ENCODE measurements at regions not wholly inside any gene's neighbourhood (a gene's known extent, or its start where the extent isn't known, plus 50 kb on each side); places are given as distances from the start of the nearest gene placed in this dataset.

DNA sequence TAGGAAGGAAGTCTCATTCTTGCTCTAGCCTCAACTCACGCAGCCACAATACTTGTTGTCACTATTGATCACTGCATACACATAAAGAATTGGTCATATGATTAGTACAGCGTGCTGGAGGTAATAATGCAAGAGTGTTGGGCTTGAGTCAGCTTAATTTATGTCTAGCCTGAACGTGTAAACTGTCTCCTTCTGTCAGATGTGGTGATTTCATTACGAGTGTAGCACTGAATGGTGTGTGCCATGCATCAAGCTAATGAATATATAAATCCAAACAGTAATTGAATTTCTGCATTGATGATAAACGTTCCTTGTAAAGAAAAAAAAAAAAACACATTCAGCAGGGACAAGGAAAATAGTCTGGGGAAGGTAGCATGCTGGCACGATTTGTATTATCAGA, 396.2 kb upstream of the RAG2 start:
- no peak overlapping the region for H3K27ac ChIP-seq (replicated peaks)
- TF ChIP-seq GABPA (IDR thresholded peaks at IDR 0.05; ENCODE audit: low read depth) (no peak), SPI1 (IDR thresholded peaks at IDR 0.05; ENCODE audit: borderline replicate concordance, low read depth) (no peak), POLR2AphosphoS5 (IDR thresholded peaks at IDR 0.05; ENCODE audit: low read depth) (no peak)
- TF ChIP-seq, protein P1, sequence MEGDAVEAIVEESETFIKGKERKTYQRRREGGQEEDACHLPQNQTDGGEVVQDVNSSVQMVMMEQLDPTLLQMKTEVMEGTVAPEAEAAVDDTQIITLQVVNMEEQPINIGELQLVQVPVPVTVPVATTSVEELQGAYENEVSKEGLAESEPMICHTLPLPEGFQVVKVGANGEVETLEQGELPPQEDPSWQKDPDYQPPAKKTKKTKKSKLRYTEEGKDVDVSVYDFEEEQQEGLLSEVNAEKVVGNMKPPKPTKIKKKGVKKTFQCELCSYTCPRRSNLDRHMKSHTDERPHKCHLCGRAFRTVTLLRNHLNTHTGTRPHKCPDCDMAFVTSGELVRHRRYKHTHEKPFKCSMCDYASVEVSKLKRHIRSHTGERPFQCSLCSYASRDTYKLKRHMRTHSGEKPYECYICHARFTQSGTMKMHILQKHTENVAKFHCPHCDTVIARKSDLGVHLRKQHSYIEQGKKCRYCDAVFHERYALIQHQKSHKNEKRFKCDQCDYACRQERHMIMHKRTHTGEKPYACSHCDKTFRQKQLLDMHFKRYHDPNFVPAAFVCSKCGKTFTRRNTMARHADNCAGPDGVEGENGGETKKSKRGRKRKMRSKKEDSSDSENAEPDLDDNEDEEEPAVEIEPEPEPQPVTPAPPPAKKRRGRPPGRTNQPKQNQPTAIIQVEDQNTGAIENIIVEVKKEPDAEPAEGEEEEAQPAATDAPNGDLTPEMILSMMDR (IDR thresholded peaks at IDR 0.05; ENCODE audit: insufficient read depth, low read length) = no peak
- TF ChIP-seq, protein P2, sequence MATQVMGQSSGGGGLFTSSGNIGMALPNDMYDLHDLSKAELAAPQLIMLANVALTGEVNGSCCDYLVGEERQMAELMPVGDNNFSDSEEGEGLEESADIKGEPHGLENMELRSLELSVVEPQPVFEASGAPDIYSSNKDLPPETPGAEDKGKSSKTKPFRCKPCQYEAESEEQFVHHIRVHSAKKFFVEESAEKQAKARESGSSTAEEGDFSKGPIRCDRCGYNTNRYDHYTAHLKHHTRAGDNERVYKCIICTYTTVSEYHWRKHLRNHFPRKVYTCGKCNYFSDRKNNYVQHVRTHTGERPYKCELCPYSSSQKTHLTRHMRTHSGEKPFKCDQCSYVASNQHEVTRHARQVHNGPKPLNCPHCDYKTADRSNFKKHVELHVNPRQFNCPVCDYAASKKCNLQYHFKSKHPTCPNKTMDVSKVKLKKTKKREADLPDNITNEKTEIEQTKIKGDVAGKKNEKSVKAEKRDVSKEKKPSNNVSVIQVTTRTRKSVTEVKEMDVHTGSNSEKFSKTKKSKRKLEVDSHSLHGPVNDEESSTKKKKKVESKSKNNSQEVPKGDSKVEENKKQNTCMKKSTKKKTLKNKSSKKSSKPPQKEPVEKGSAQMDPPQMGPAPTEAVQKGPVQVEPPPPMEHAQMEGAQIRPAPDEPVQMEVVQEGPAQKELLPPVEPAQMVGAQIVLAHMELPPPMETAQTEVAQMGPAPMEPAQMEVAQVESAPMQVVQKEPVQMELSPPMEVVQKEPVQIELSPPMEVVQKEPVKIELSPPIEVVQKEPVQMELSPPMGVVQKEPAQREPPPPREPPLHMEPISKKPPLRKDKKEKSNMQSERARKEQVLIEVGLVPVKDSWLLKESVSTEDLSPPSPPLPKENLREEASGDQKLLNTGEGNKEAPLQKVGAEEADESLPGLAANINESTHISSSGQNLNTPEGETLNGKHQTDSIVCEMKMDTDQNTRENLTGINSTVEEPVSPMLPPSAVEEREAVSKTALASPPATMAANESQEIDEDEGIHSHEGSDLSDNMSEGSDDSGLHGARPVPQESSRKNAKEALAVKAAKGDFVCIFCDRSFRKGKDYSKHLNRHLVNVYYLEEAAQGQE (IDR thresholded peaks at IDR 0.05; ENCODE audit: insufficient replicate concordance, low read depth) = no peak
- no peak for DNase-seq (ENCODE audit: low read depth in 1 of 2, low spot score in 1 of 2)
- H3K4me3 ChIP-seq (replicated peaks; ENCODE audit: insufficient read depth, low read length) = no peak overlapping the region
- no peaks in the 10 kb centered on the region for H3K27me3 ChIP-seq (ENCODE audit: insufficient read depth, poor library complexity, severe bottlenecking)

DNA sequence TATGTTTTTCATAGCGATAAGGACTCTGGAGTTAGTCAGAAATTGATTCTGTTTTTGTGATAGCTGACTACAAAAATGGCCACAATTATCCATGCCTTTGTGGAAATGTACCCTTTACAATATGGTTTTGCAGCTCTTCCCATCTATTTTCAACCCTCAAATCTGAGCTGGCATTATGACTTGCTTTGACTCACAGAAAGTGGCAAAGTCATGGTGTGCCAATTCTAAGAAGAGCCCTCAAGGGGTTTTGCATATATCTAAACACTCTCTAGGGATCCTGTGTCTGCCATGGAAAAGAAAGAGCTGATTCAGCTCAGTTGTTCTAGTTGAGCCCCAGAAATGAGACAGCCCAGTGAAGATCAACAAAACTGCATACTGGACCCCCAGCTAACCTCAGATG, 390.5 kb upstream of the RAG2 start:
- no peaks in the 10 kb centered on the region for H3K27me3 ChIP-seq (ENCODE audit: insufficient read depth, poor library complexity, severe bottlenecking)
- DNase-seq (ENCODE audit: low read depth in 1 of 2, low spot score in 1 of 2) = no peak
- H3K4me3 ChIP-seq (replicated peaks; ENCODE audit: insufficient read depth, low read length) = no peak overlapping the region
- no peak overlapping the region for H3K27ac ChIP-seq (replicated peaks)
- TF ChIP-seq, protein P2 (IDR thresholded peaks at IDR 0.05; ENCODE audit: insufficient replicate concordance, low read depth) = no peak
- no peak for TF ChIP-seq POLR2AphosphoS5 (IDR thresholded peaks at IDR 0.05; ENCODE audit: low read depth)
- TF ChIP-seq, protein P1 (IDR thresholded peaks at IDR 0.05; ENCODE audit: insufficient read depth, low read length) = no peak
- no peak for TF ChIP-seq SPI1 (IDR thresholded peaks at IDR 0.05; ENCODE audit: borderline replicate concordance, low read depth)
- no peak for TF ChIP-seq GABPA (IDR thresholded peaks at IDR 0.05; ENCODE audit: low read depth)

DNA sequence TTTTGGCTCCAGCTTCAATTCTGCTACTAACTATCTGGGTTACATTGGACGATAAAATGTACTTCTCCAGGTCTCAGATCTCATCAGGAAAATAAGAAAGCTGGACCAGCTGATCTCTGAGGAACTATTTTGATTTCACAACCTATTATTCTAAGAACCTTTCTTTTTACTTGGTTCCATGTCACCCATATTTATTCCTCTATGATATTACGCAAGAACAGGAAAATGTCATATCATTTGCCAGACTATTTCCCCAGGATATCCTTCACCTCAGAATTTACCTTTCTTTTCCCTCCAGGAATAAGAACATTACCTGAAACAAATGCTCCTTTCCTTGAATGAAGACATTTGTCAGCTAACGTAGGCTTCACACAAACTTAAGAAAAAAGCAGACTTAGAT, 387.5 kb upstream of the RAG2 start:
- DNase-seq (ENCODE audit: low read depth in 1 of 2, low spot score in 1 of 2) = no peak
- TF ChIP-seq, protein P1 (IDR thresholded peaks at IDR 0.05; ENCODE audit: insufficient read depth, low read length) = no peak
- no peak for TF ChIP-seq SPI1 (IDR thresholded peaks at IDR 0.05; ENCODE audit: borderline replicate concordance, low read depth)
- no peak for TF ChIP-seq POLR2AphosphoS5 (IDR thresholded peaks at IDR 0.05; ENCODE audit: low read depth)
- TF ChIP-seq, protein P2 (IDR thresholded peaks at IDR 0.05; ENCODE audit: insufficient replicate concordance, low read depth) = no peak
- TF ChIP-seq GABPA (IDR thresholded peaks at IDR 0.05; ENCODE audit: low read depth) = no peak

More for the DNA sequence above, 387.5 kb upstream of the RAG2 start:
- Histone ChIP-seq H3K4me3 (replicated peaks; ENCODE audit: insufficient read depth, low read length) (no peak overlapping the region), H3K27ac (replicated peaks) (no peak overlapping the region), H3K27me3 (ENCODE audit: insufficient read depth, poor library complexity, severe bottlenecking) (no peaks in the 10 kb centered on the region)

Measured in HL-60 (cell line).